Activated gamma-delta T cell treated with Interleukin-2 at 50 U/mL for 16 hours (primary cell): ENCODE measurements at regions not wholly inside any gene's neighbourhood (a gene's known extent, or its start where the extent isn't known, plus 50 kb on each side); places are given as distances from the start of the nearest gene placed in this dataset.
"Not testable (repeated sequence)": the region's sequence is repeated elsewhere in the genome, so short reads cannot be mapped to it uniquely, and the experiment has no call there.

ENCODE experiments used
- DNase-seq: peaks from one replicate; pipeline ENCODE4 v3.0.0-alpha.2; 2020

DNA sequence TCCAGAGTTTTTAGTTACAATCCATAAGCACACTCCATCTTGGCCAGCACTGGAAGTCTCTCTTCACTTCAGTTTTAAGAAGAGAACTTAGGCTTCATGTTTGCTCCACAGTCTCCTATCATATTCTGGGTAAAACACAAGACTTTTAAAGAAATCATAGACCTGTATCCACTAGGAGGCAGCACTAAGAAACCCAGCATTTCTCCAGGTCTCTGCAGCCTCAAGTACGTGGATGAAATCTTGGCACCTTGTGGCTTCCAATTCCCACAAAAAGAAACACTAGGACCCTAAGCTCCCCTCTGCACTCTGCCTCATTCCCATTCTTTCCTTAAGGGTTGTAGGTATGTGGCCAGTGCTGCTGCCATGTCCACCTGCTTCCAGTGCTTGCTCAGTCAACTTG is 367.3 kb upstream of the CASK start:
- DNase-seq, result no peak

DNA sequence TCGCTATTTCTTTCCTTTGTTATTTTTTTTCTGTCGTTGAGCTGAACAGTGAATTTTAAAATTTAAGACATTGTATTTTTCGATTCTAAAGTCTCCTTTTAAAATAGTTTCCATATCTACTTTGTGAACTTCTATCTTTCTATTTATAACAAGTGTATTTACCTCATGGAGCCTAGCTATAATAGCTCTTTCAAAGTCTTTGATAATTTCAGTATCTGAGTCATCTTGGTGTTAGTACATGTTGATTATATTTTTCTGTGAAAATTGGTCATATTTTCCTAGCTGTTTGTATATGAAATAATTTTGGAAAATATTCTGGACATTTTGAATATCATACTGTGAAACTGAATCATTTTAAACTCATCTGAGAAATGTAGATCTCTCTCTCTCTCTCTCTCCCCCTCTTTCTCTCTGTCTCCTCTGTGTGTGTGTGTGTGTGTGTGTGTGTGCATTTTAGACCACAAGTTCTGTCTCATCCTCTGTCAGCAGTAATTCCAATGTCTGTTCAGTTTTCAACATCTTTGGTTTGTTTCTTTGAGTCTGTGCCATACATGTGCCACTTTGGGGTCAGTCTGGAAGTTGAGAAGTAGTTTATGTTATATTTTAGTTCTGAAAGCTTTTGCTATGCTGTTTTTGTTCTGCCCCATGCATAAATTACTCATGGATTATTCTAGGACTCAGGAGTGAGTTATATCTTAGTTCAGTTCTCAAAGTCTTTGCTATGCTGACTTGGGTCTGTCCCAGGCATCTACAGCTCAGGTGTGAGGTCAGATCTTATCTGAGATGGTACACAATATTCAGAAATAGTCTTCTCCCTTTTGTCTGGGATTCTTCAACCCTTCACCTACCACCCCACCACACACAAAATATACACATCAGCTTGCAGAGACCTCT is 366.4 kb upstream of the CASK start:
- DNase-seq, result no peak

- not testable (repeated sequence) for DNase-seq
Observed at GRCh38 chrX:42285681-42286080, 362.3 kb upstream of the CASK start.

DNA sequence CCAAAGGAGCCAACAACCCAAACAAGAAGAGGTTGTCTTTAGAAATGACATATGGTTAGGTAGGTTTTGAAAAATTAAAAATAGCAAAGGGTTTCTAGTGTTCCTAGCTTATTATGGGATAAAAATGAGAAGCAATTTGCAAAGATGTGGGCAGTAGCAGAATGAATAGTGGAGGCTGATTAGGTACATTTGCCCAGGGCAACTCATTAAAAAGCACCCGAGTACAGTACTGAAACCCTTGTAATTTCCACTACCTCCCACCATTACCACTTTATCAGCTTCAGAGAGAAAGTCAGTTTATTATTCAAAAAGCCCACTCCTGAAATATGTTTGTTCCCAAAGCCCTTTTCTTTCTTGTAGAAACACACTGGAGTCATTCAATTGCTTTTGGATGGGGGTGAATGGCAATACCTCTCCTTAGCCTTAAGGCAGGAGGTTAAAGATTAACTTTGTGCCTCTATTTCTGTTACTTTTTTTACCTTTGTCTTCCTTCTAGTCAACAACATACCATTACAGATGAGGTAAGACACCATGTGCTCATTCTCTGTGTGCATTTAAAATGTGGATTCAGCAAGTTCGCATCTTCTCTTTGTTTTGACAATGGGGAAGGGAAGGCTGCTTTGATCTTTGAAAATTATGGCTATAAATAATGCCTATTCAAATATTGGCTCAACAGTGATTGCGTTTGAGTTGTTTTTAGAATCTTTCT is 353.8 kb upstream of the CASK start:
- DNase-seq, result no peak

- no peak for DNase-seq
Observed at GRCh38 chrX:42274151-42274550, 350.8 kb upstream of the CASK start.

DNA sequence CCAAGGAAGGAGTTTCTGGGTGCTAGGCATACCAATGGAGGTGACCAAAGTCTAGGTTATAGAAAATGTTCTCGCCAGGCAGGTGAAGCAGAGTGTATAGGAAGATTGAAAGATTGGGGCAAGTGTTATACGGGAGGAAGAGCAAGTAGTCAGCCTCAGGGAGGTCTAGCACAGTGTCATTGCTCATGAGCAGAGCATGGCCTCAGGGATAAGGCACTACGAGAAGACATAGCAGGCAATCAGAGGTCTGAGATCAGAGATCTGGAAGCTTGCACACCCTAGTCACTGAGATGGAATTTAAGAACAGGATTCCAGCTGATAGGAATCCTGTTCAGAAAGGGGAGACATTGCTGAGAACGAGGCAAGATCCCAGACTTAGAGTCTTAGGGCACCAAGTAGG is 350.0 kb upstream of the CASK start:
- no peak for DNase-seq

GRCh38 chrX:42269186-42269585 is 345.8 kb upstream of the CASK start:
- no peak for DNase-seq

DNA sequence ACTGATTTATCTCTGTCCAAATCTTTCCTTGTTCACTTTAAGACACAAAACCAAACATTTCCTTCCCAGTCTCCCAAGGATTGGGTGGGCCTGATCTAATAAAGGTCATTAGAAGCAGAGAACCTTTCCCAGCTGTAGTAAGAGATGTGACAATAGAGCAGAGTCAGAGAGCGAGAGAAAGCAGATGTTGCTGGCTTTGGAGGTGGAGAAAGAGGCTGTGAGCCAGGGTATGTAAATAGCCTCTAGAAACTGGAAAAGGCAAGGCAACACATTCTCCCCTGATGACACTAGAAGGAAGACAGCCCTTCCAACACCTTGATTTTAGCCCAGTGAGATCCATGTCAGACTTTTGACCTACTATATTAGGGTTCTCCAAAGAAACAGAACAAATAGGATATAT is 337.5 kb upstream of the CASK start:
- no peak for DNase-seq

DNA sequence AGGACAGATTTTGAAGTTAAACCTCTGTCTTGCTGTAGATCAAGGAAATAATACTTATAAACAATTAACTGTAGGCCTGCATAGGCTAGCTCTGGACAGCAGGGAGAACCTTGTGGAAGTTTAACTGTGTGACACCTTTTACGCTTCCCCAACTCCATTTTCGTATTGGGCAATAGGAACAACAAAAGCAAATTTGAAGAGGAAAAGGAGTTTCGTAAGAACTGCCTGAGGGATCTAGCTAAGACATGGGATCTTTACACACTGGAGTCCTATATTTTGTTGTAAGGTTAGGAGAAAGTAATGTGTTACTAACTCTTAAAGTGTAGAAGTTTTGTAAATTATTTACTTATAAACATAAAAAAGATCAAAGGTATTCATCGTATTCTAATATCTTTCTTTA is 324.9 kb upstream of the CASK start:
- DNase-seq, result no peak

DNA sequence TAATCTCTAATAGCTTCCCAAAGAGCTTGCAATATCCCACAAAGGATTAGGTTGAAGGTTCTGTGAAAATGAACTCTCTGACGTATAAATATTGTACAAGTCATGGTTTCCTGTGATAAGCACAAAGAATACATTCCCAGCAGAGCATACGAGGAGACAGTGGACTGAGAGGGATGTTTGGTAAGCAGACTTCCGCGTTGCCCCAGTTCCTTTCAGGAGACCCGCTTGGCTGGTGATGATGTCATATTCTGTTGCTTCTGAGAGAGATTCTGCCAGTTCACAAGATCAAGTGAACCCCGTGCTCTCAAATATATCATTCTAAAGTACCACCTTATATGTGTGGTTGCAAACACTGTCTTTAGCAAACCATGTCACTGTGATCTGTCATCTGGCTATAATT is 323.9 kb upstream of the CASK start:
- DNase-seq, result no peak

DNA sequence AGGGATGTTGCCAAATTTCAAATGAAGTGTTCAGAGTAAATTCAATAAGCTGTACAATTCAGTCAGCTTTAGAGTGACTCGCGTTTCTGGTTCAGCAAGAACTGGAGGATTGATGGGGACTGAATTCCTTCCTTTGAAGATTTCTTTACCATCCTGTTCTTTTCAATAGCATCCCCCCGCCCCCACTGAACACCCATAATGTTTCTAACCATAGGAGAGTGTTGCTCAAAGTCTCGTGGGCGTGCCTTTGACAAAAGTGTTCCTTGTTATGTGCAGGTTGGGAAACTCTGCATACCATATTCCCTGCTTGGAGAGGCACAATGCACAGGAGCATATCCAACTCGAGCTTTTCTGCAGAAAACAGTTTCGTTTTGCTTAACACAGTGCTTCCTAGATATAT is 323.5 kb upstream of the CASK start:
- no peak for DNase-seq

GRCh38 chrX:42242004-42242403 is 318.6 kb upstream of the CASK start:
- no peak for DNase-seq

GRCh38 chrX:42241421-42241820 is 318.1 kb upstream of the CASK start:
- no peak for DNase-seq

- DNase-seq, result no peak
Observed at GRCh38 chrX:42237956-42238355, 314.6 kb upstream of the CASK start.

DNA sequence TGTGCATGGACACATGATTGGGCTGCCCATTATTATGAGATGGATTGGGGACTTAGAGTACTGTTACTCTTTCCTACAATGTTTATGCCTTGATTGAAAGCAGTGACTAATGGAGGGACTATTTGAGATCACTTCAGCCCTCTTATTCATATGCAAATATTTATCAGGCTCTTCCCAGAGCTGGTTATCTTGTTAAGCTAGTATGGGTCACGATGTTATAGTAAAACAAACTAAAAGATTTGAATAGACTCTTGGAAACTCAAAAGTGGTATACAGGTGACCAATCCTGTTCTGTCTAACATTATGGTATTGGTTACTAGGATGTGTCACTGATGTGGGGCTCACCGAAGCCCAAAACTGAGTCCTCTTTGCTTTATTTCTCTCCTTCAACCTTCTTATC is 306.2 kb upstream of the CASK start:
- no peak for DNase-seq

DNA sequence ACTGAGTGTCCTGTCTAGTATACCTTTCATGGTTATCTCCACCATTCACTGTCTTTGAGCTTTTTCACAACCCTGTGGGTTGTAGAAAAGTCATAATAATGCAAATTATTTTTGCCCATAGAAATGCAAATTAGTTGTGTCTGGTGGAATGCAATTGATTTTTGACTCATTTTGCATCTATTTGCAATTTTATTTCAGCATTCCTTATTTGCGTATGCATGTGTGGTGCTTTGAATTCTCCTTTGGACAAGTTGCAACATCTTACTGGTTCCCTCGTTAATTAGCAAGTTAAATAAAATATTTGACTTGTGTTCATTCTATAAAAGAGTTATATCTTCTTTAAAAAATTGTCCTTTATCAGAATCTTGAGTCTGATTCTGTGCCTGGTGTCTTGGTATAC is 297.3 kb upstream of the CASK start:
- no peak for DNase-seq

DNA sequence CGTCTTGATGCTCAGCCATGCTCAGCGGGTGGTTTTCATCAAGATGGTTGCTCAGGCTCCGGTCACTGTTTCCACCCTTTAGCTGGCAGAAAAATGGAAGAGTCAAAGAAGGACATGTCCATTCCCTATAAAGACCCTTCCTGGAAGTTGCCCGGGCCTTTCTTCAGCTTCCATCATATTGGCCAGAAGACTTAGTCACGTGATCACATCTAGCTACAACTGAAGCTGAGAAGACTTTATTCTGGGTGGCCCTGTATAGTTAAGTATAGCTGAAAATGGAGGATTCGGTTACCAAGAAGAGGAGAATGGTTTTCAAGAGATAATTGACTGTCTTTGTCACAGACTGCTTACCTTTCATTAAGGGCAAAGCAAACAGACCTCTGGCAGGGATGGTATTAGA is 296.7 kb upstream of the CASK start:
- DNase-seq, result no peak

- DNase-seq, result no peak
Observed at GRCh38 chrX:42219231-42219630, 295.9 kb upstream of the CASK start.

DNA sequence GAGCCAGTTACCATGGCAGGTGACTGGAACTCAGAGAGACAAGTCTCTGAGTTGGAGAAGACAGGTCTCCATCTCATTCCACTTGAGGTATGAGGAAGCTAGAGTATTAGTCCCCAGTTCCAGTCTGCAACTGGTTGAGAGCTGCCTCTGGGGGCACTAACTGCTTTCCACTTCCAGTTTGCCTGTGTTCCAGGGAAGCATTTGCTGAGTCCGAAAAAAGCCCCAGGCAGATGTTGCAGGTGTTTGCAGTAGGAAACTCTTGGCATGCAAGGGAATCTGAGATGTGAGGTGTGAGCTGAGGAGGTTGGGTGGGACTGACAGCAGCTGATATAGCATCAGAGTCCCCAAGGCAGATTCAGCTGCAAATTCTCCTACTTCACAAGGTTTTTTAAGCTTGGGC is 272.2 kb upstream of the CASK start:
- DNase-seq, result no peak

DNA sequence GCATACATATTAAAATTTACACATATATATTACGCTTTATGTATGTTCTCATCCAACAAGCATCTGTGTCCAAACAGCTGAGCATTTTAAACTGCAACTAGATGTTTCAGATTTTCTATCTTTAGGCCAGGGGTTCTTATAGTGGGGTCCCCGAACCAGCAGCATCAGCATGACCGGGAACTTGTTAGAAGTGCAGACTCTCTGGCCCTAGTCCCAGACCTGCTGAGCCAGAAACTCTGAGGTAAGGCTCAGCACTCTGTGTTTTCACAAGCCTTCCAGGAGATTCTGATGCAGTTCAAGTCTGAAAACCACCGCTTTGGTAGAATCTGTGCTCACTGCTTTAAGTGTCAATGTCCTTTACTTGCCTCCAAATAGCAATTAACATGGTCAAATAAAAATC is 266.2 kb upstream of the CASK start:
- DNase-seq, result no peak

GRCh38 chrX:42188730-42189129 is 265.4 kb upstream of the CASK start:
- no peak for DNase-seq

- no peak for DNase-seq
Observed at GRCh38 chrX:42176789-42177188, 253.4 kb upstream of the CASK start.

DNA sequence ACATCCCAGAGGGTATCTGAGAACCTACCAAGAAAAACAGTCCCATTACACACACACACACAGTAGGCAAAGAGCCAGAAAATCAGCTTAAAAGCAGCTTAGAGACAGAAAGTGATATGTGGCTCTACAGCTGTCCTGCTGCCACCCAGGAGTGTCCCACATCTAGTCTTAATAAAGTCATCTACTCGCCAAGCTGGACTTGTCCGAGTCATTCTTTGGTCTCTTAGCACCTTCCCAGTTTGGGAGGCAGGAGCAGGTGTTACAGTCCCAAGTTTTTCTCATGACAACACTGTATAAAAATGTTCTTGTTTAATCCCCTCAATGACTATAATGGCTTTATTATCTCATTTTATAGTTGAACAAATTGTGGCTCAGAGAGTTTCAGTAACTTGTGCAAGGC is 252.5 kb upstream of the CASK start:
- no peak for DNase-seq

DNA sequence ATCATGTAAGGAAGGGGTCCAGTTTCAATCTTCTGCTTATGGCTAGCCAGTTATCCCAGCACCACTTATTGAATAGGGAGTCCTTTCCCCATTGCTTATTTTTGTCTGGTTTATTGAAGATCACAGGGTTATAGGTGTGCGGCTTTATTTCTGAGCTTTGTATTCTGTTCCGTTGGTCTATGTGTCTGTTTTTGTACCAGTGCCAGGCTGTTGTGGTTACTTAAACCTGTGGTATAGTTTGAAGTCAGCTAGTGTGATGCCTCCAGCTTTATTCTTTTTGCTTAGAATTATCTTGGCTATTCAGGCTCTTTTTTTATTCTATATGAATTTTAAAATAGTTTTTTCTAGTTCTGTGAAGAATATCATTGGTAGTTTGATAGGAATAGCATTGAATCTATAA is 234.6 kb upstream of the CASK start:
- peak; percentile 19 for DNase-seq

GRCh38 chrX:42151808-42152207 is 228.5 kb upstream of the CASK start:
- DNase-seq, result no peak
